ENCODE measurements at regions not wholly inside any gene's neighbourhood (a gene's known extent, or its start where the extent isn't known, plus 50 kb on each side); places are given as distances from the start of the nearest gene placed in this dataset.

GRCh38 chr13:22629374-22629773, 551.4 kb upstream of the SGCG start:
- no peak overlapping the region for H3K4me3 ChIP-seq (ENCODE audit: low read depth, low read length, poor library complexity, severe bottlenecking)
- no peaks in the 10 kb centered on the region for H3K4me1 ChIP-seq (ENCODE audit: insufficient read depth, low read length, severe bottlenecking)
- no peaks in the 10 kb centered on the region for H3K27me3 ChIP-seq (ENCODE audit: insufficient read depth, low read length)
- H3K9me3 ChIP-seq (ENCODE audit: low read length) = no peaks in the 10 kb centered on the region
- no peaks in the 10 kb centered on the region for H4K20me1 ChIP-seq (ENCODE audit: insufficient read depth, low read length)
- H3K9me2 ChIP-seq (ENCODE audit: low read depth, low read length) = no peaks in the 10 kb centered on the region
- H3K79me2 ChIP-seq (ENCODE audit: insufficient read depth, low read length) = no peaks in the 10 kb centered on the region
- no peak overlapping the region for H3K27ac ChIP-seq (ENCODE audit: low read depth, low read length, poor library complexity, severe bottlenecking)
- no peak for TF ChIP-seq CTCF (IDR thresholded peaks at IDR 0.05; ENCODE audit: low read length)
- TF ChIP-seq EZH2 (IDR thresholded peaks at IDR 0.05; ENCODE audit: borderline replicate concordance, low read length) = no peak
- H3F3A ChIP-seq (ENCODE audit: insufficient read depth, low read length) = no peaks in the 10 kb centered on the region
- H3K36me3 ChIP-seq (ENCODE audit: insufficient read depth, low read length) = no peaks in the 10 kb centered on the region
- H3K9ac ChIP-seq (ENCODE audit: low read length) = no peak overlapping the region
- H3K4me2 ChIP-seq (ENCODE audit: low read length) = no peak overlapping the region
- no peak overlapping the region for H2AFZ ChIP-seq (ENCODE audit: low read length)

DNA sequence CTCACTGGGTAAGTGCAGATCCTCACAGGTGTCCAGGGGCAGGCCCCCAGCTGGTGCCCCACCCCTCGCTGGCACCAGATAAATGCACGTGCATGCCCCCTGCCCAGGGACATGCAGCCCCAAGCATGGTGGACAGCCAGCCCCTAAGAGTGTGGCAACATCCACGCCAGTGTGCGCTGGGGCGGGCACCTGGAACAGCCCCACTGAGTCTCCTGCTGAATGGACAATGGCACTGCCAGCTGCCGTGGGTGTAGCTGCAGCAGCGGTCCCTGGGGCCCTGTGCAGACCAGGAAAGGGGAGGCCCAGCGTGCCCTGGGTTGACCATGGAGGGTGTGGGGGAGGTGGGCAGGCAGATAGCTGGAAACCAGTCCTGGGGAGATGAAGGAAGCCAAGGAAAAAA, 538.7 kb upstream of the SGCG start:
- no peaks in the 10 kb centered on the region for H3K4me1 ChIP-seq (ENCODE audit: insufficient read depth, low read length, severe bottlenecking)
- no peaks in the 10 kb centered on the region for H3K9me2 ChIP-seq (ENCODE audit: low read depth, low read length)
- no peaks in the 10 kb centered on the region for H4K20me1 ChIP-seq (ENCODE audit: insufficient read depth, low read length)
- H3K27ac ChIP-seq (ENCODE audit: low read depth, low read length, poor library complexity, severe bottlenecking) = no peak overlapping the region
- H2AFZ ChIP-seq (ENCODE audit: low read length) = no peak overlapping the region
- no peak for TF ChIP-seq EZH2 (IDR thresholded peaks at IDR 0.05; ENCODE audit: borderline replicate concordance, low read length)
- H3K4me2 ChIP-seq (ENCODE audit: low read length) = no peak overlapping the region
- no peaks in the 10 kb centered on the region for H3K9me3 ChIP-seq (ENCODE audit: low read length)
- no peaks in the 10 kb centered on the region for H3K27me3 ChIP-seq (ENCODE audit: insufficient read depth, low read length)
- H3K36me3 ChIP-seq (ENCODE audit: insufficient read depth, low read length) = no peaks in the 10 kb centered on the region
- H3K4me3 ChIP-seq (ENCODE audit: low read depth, low read length, poor library complexity, severe bottlenecking) = no peak overlapping the region
- no peaks in the 10 kb centered on the region for H3F3A ChIP-seq (ENCODE audit: insufficient read depth, low read length)
- H3K79me2 ChIP-seq (ENCODE audit: insufficient read depth, low read length) = no peaks in the 10 kb centered on the region
- no peak overlapping the region for H3K9ac ChIP-seq (ENCODE audit: low read length)

DNA sequence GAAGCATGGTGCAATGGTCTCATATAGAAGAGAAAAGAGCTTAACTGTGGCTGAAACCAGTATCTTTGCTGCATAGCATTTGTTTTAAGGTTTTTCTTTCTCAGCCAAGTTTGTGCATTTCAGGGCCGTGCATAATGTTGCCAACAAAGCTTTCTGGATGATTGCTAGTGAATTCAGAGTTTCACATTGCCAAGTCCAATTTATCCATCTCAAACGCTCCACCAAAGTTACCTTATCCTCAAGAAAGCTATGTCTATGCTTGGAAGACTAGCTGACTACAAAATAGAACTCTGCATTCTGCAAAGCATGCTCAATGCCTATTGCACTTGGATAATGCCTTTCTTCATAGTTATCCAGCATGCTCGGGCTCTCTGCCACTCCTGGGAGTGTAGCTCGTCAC, 535.8 kb upstream of the SGCG start:
- no peaks in the 10 kb centered on the region for H3K4me1 ChIP-seq (ENCODE audit: insufficient read depth, low read length, severe bottlenecking)
- H3K4me2 ChIP-seq (ENCODE audit: low read length) = no peak overlapping the region
- H3K4me3 ChIP-seq (ENCODE audit: low read depth, low read length, poor library complexity, severe bottlenecking) = no peak overlapping the region
- H3K27ac ChIP-seq (ENCODE audit: low read depth, low read length, poor library complexity, severe bottlenecking) = no peak overlapping the region
- H3K27me3 ChIP-seq (ENCODE audit: insufficient read depth, low read length) = no peaks in the 10 kb centered on the region
- H3K79me2 ChIP-seq (ENCODE audit: insufficient read depth, low read length) = no peaks in the 10 kb centered on the region
- H3K9me2 ChIP-seq (ENCODE audit: low read depth, low read length) = no peaks in the 10 kb centered on the region
- no peaks in the 10 kb centered on the region for H3F3A ChIP-seq (ENCODE audit: insufficient read depth, low read length)
- no peak overlapping the region for H3K9ac ChIP-seq (ENCODE audit: low read length)
- H3K36me3 ChIP-seq (ENCODE audit: insufficient read depth, low read length) = no peaks in the 10 kb centered on the region
- H3K9me3 ChIP-seq (ENCODE audit: low read length) = no peaks in the 10 kb centered on the region
- TF ChIP-seq EZH2 (IDR thresholded peaks at IDR 0.05; ENCODE audit: borderline replicate concordance, low read length) (no peak), CTCF (IDR thresholded peaks at IDR 0.05; ENCODE audit: low read length) (no peak)
- H4K20me1 ChIP-seq (ENCODE audit: insufficient read depth, low read length) = no peaks in the 10 kb centered on the region
- H2AFZ ChIP-seq (ENCODE audit: low read length) = no peak overlapping the region

GRCh38 chr13:22647156-22647850, 533.5 kb upstream of the SGCG start:
- Histone ChIP-seq H3F3A (ENCODE audit: insufficient read depth, low read length) (no peaks in the 10 kb centered on the region), H3K27ac (ENCODE audit: low read depth, low read length, poor library complexity, severe bottlenecking) (no peak overlapping the region), H3K4me2 (ENCODE audit: low read length) (no peak overlapping the region), H3K9me2 (ENCODE audit: low read depth, low read length) (no peaks in the 10 kb centered on the region), H4K20me1 (ENCODE audit: insufficient read depth, low read length) (no peaks in the 10 kb centered on the region), H3K4me3 (ENCODE audit: low read depth, low read length, poor library complexity, severe bottlenecking) (no peak overlapping the region), H2AFZ (ENCODE audit: low read length) (no peak overlapping the region), H3K27me3 (ENCODE audit: insufficient read depth, low read length) (no peaks in the 10 kb centered on the region), H3K36me3 (ENCODE audit: insufficient read depth, low read length) (no peaks in the 10 kb centered on the region), H3K79me2 (ENCODE audit: insufficient read depth, low read length) (no peaks in the 10 kb centered on the region), H3K9ac (ENCODE audit: low read length) (no peak overlapping the region), H3K9me3 (ENCODE audit: low read length) (no peaks in the 10 kb centered on the region), H3K4me1 (ENCODE audit: insufficient read depth, low read length, severe bottlenecking) (no peaks in the 10 kb centered on the region)
- TF ChIP-seq CTCF (IDR thresholded peaks at IDR 0.05; ENCODE audit: low read length) (no peak), EZH2 (IDR thresholded peaks at IDR 0.05; ENCODE audit: borderline replicate concordance, low read length) (no peak)
